WERI-Rb-1 (cell line): ENCODE measurements at regions not wholly inside any gene's neighbourhood (a gene's known extent, or its start where the extent isn't known, plus 50 kb on each side); places are given as distances from the start of the nearest gene placed in this dataset.

ENCODE experiments used
- DNase-seq: peaks from one replicate; pipeline ENCODE4 v3.0.0-alpha.2; 2020
- H3K27ac ChIP-seq: fragments of 250-450 bp; sonication (Bioruptor Pico); 2 replicates; pipeline ENCODE4 v1.5.1; 2020; ENCODE audit warnings: mild to moderate bottlenecking, moderate library complexity
- H3K27me3 ChIP-seq: fragments of 250-450 bp; sonication (Bioruptor Pico); 2 replicates; pipeline ENCODE4 v1.5.1; 2021; ENCODE audit warnings: mild to moderate bottlenecking, low read depth, moderate library complexity; ENCODE audit not compliant: insufficient read depth, severe bottlenecking
- H3K36me3 ChIP-seq: fragments of 250-450 bp; sonication (Bioruptor Pico); 2 replicates; pipeline ENCODE4 v1.5.1; 2020; ENCODE audit warnings: mild to moderate bottlenecking, moderate library complexity
- H3K4me3 ChIP-seq: 2 replicates; pipeline ENCODE4 v1.5.1; 2011; ENCODE audit warnings: low read depth, mild to moderate bottlenecking, control low read depth, low read length
- H3K9me3 ChIP-seq: fragments of 250-450 bp; sonication (Bioruptor Pico); 2 replicates; pipeline ENCODE4 v1.5.1; 2021; ENCODE audit warnings: mild to moderate bottlenecking, moderate library complexity; ENCODE audit not compliant: severe bottlenecking
- TF ChIP-seq, protein P1 (sequence below): IDR thresholded peaks from 2 replicates; pipeline ENCODE4 v1.5.1; 2011; ENCODE audit warnings: low read depth, mild to moderate bottlenecking, control low read depth, inconsistent platforms, low read length

GRCh38 chr6:164331026-164331425 lies 916.5 kb downstream of the QKI start:
- Histone ChIP-seq H3K36me3 (no peaks in the 10 kb centered on the region), H3K9me3 (no peaks in the 10 kb centered on the region), H3K27me3 (no peaks in the 10 kb centered on the region), H3K4me3 (no peak overlapping the region), H3K27ac (no peak overlapping the region)
- no peak for DNase-seq
- TF ChIP-seq, protein P1, sequence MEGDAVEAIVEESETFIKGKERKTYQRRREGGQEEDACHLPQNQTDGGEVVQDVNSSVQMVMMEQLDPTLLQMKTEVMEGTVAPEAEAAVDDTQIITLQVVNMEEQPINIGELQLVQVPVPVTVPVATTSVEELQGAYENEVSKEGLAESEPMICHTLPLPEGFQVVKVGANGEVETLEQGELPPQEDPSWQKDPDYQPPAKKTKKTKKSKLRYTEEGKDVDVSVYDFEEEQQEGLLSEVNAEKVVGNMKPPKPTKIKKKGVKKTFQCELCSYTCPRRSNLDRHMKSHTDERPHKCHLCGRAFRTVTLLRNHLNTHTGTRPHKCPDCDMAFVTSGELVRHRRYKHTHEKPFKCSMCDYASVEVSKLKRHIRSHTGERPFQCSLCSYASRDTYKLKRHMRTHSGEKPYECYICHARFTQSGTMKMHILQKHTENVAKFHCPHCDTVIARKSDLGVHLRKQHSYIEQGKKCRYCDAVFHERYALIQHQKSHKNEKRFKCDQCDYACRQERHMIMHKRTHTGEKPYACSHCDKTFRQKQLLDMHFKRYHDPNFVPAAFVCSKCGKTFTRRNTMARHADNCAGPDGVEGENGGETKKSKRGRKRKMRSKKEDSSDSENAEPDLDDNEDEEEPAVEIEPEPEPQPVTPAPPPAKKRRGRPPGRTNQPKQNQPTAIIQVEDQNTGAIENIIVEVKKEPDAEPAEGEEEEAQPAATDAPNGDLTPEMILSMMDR: no peak

DNA sequence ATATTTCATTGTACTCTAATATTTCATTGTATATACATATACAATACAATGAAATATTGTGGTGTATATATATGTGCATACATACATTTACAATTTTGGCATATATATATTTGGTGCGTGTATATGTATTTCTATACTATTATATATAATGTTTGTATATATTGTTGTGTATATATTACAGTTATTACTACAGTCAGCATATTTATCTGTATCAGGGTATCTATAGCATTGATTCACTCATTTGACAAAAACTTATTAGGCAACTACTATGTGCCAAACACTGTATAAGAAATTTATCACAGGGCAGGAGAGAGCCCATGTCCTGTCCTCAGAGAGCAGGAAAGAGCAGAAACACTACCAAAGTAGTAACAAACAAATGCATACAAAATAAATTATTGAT lies 910.6 kb downstream of the QKI start:
- Histone ChIP-seq H3K36me3 (no peaks in the 10 kb centered on the region), H3K27me3 (no peaks in the 10 kb centered on the region), H3K9me3 (no peaks in the 10 kb centered on the region), H3K27ac (no peak overlapping the region), H3K4me3 (no peak overlapping the region)
- TF ChIP-seq, protein P1: no peak
- DNase-seq: no peak

DNA sequence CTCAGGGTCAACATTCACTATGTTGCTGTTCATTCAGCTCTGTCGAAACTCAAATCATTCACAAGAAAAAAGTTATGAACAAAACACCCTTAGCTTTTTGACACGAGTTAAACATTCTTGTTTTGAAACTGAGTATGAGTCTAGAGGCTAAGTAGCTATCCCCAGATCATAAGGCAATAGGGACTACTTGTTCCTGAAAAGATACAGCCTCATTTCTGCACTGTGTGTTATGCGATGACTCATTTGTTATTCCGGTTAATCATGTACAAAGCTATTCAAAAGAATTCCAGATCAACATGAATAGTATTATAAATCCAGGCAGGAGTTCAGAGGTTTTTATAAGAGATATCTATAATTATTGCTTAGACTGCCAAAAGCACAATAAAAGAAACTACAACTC lies 908.0 kb downstream of the QKI start:
- TF ChIP-seq, protein P1: no peak
- no peak overlapping the region for H3K4me3 ChIP-seq
- no peak overlapping the region for H3K27ac ChIP-seq
- no peak for DNase-seq
- H3K36me3 ChIP-seq: no peaks in the 10 kb centered on the region
- H3K9me3 ChIP-seq: no peaks in the 10 kb centered on the region
- H3K27me3 ChIP-seq: no peaks in the 10 kb centered on the region

GRCh38 chr6:164321297-164321696 lies 906.8 kb downstream of the QKI start:
- Histone ChIP-seq H3K4me3 (no peak overlapping the region), H3K36me3 (no peaks in the 10 kb centered on the region), H3K27ac (no peak overlapping the region), H3K27me3 (no peaks in the 10 kb centered on the region), H3K9me3 (no peaks in the 10 kb centered on the region)
- DNase-seq: no peak
- TF ChIP-seq, protein P1: no peak

DNA sequence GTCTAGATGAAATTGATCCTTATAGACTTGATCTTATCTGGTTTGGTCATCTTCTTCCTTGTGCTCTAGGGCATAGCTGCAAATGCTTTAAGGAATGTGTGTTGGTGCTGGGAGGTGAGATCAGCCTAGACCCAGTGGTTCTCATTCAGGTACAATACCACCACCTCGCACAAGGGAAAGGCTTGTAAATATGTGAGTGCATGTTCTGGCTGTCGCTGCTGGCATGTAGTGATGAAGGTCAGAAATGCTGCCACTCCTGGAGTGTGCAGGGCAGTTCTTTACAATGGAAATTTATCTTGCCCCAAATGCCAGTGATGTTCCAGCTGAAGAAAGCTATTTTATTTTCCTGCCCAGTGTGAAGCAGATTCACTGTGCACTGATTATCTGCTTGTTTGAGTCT lies 900.9 kb downstream of the QKI start:
- TF ChIP-seq, protein P1: no peak
- H3K4me3 ChIP-seq: no peak overlapping the region
- H3K27ac ChIP-seq: no peak overlapping the region
- no peaks in the 10 kb centered on the region for H3K36me3 ChIP-seq
- no peaks in the 10 kb centered on the region for H3K27me3 ChIP-seq
- no peak for DNase-seq
- no peaks in the 10 kb centered on the region for H3K9me3 ChIP-seq

GRCh38 chr6:164308339-164308738 lies 893.8 kb downstream of the QKI start:
- no peaks in the 10 kb centered on the region for H3K9me3 ChIP-seq
- no peak for DNase-seq
- TF ChIP-seq, protein P1: no peak
- no peak overlapping the region for H3K27ac ChIP-seq
- no peaks in the 10 kb centered on the region for H3K36me3 ChIP-seq
- H3K4me3 ChIP-seq: no peak overlapping the region
- H3K27me3 ChIP-seq: no peaks in the 10 kb centered on the region
